Prostate gland (tissue), 2 donors: ENCODE measurements at regions not wholly inside any gene's neighbourhood (a gene's known extent, or its start where the extent isn't known, plus 50 kb on each side); places are given as distances from the start of the nearest gene placed in this dataset.

Experiments
- CTCF ChIP-seq, 4 experiments: fragments of 200-600 bp in 2 of 4; fragments of 450-650 bp in 2 of 4; sonication (generic) in 2 of 4; IDR thresholded peaks; 1 replicate in 3 of 4; 2 replicates in 1 of 4; pipeline ENCODE4 v1.5.1; 2016 to 2019; ENCODE audit warnings: antibody characterized with exemption in 4 of 4, mild to moderate bottlenecking in 2 of 4, moderate library complexity in 2 of 4
- POLR2A ChIP-seq: fragments of 450-650 bp; IDR thresholded peaks from one replicate; pipeline ENCODE4 v1.6.1; 2016; ENCODE audit warnings: antibody characterized with exemption, mild to moderate bottlenecking

- no peak for TF ChIP-seq CTCF (IDR thresholded peaks at IDR 0.05)
- TF ChIP-seq POLR2A, result no peak
Observed at GRCh38 chr4:133618963-133619362, 469.9 kb downstream of the PCDH10 start.
